Neural progenitor cell (in vitro differentiated cells): ENCODE measurements at regions not wholly inside any gene's neighbourhood (a gene's known extent, or its start where the extent isn't known, plus 50 kb on each side); places are given as distances from the start of the nearest gene placed in this dataset.
A peak's percentile ranks its signal among the peaks of the same experiment; 100 is the strongest.

Experiments
- DNase-seq: peaks from one replicate; pipeline ENCODE4 v3.0.0-alpha.2; 2016; ENCODE audit warnings: low spot score
- H2AFZ ChIP-seq: fragments of 200-600 bp; sonication (generic); replicated peaks from 2 replicates; pipeline ENCODE4 v1.6.1; 2016; ENCODE audit warnings: antibody characterized with exemption
- H3F3A ChIP-seq: fragments of 200-600 bp; sonication (generic); 2 replicates; pipeline ENCODE4 v1.6.1; 2016; ENCODE audit warnings: antibody characterized with exemption, low read depth
- H3K27ac ChIP-seq: fragments of 200-600 bp; sonication (generic); 2 replicates; pipeline ENCODE4 v1.5.1; 2016; ENCODE audit warnings: mild to moderate bottlenecking
- H3K27me3 ChIP-seq: fragments of 200-600 bp; sonication (generic); 2 replicates; pipeline ENCODE4 v1.6.1; 2016; ENCODE audit warnings: mild to moderate bottlenecking, moderate library complexity
- H3K36me3 ChIP-seq: fragments of 200-600 bp; sonication (generic); 2 replicates; pipeline ENCODE4 v1.5.1; 2016
- H3K4me1 ChIP-seq: fragments of 200-600 bp; sonication (generic); 2 replicates; pipeline ENCODE4 v1.6.1; 2016; ENCODE audit warnings: mixed run types
- H3K4me2 ChIP-seq: fragments of 200-600 bp; sonication (generic); 2 replicates; pipeline ENCODE4 v1.6.1; 2016
- H3K4me3 ChIP-seq: fragments of 200-600 bp; sonication (generic); 2 replicates; pipeline ENCODE4 v1.5.1; 2016
- H3K79me2 ChIP-seq: fragments of 200-600 bp; sonication (generic); 2 replicates; pipeline ENCODE4 v1.6.1; 2016; ENCODE audit warnings: low read depth
- H3K9ac ChIP-seq: fragments of 200-600 bp; sonication (generic); 2 replicates; pipeline ENCODE4 v1.6.1; 2016
- H3K9me3 ChIP-seq: fragments of 200-600 bp; sonication (generic); 2 replicates; pipeline ENCODE4 v1.5.1; 2016; ENCODE audit warnings: low read depth
- H4K20me1 ChIP-seq: fragments of 200-600 bp; sonication (generic); 2 replicates; pipeline ENCODE4 v1.6.1; 2016; ENCODE audit warnings: low read depth
- H3K27ac Mint-ChIP-seq: 3 replicates; pipeline ENCODE4 v1.8.0; 2021; ENCODE audit warnings: mixed read lengths
- H3K27me3 Mint-ChIP-seq: 2 replicates; pipeline ENCODE4 v1.8.0; 2022; ENCODE audit warnings: low read depth, mild to moderate bottlenecking, inconsistent platforms, moderate library complexity, mixed read lengths; ENCODE audit not compliant: insufficient read depth
- H3K36me3 Mint-ChIP-seq: 3 replicates; pipeline ENCODE4 v1.8.0; 2021; ENCODE audit warnings: mixed read lengths
- H3K4me1 Mint-ChIP-seq: 3 replicates; pipeline ENCODE4 v1.8.0; 2021; ENCODE audit warnings: mixed read lengths
- H3K4me3 Mint-ChIP-seq: 3 replicates; pipeline ENCODE4 v1.8.0; 2021; ENCODE audit warnings: mild to moderate bottlenecking, moderate library complexity, mixed read lengths
- H3K9me3 Mint-ChIP-seq: 3 replicates; pipeline ENCODE4 v1.8.0; 2020; ENCODE audit warnings: mixed read lengths
- CTCF ChIP-seq: fragments of 200-600 bp; sonication (generic); IDR thresholded peaks from 2 replicates; pipeline ENCODE4 v1.5.1; 2017; ENCODE audit warnings: antibody characterized with exemption, mild to moderate bottlenecking
- EZH2 ChIP-seq: fragments of 200-600 bp; sonication (generic); IDR thresholded peaks from 2 replicates; pipeline ENCODE4 v1.6.1; 2017; ENCODE audit warnings: antibody characterized with exemption, mild to moderate bottlenecking, moderate library complexity
- EZH2phosphoT487 ChIP-seq: fragments of 200-600 bp; sonication (generic); IDR thresholded peaks from 2 replicates; pipeline ENCODE4 v1.6.1; 2017; ENCODE audit warnings: antibody characterized with exemption

- Histone ChIP-seq H3K9ac (no peak overlapping the region), H3K4me2 (no peak overlapping the region), H4K20me1 (peaks cover 10% of the 10 kb centered on the region), H3K4me1 (peaks cover 12% of the 10 kb centered on the region), H3K79me2 (no peaks in the 10 kb centered on the region), H3K9me3 (no peaks in the 10 kb centered on the region), H3K27ac (no peak overlapping the region), H3K36me3 (no peaks in the 10 kb centered on the region), H3F3A (peaks cover 23% of the 10 kb centered on the region), H3K27me3 (peaks cover 45% of the 10 kb centered on the region), H3K4me3 (no peak overlapping the region), H2AFZ (no peak overlapping the region)
- H3K4me1 Mint-ChIP-seq, result peaks cover 46% of the 10 kb centered on the region
- no peak for DNase-seq
- H3K4me3 Mint-ChIP-seq, result peak overlapping the region; percentile 5
- no peak for TF ChIP-seq EZH2
- TF ChIP-seq EZH2phosphoT487, result no peak
- no peak for TF ChIP-seq CTCF
- H3K27me3 Mint-ChIP-seq, result peaks cover 9% of the 10 kb centered on the region
- peaks cover 11% of the 10 kb centered on the region for H3K36me3 Mint-ChIP-seq
- H3K9me3 Mint-ChIP-seq, result peaks cover 29% of the 10 kb centered on the region
- H3K27ac Mint-ChIP-seq, result peak overlapping the region; percentile 98
Observed at GRCh38 chr4:123507376-123507775, 110.8 kb downstream of the SPRY1 start.

GRCh38 chr4:123510221-123510620 is 113.6 kb downstream of the SPRY1 start:
- no peak for DNase-seq
- peaks cover 9% of the 10 kb centered on the region for H3K36me3 Mint-ChIP-seq
- Histone ChIP-seq H2AFZ (no peak overlapping the region), H3K36me3 (no peaks in the 10 kb centered on the region), H3K27ac (no peak overlapping the region), H3K4me1 (peaks cover 3% of the 10 kb centered on the region), H3K79me2 (no peaks in the 10 kb centered on the region), H3K9ac (no peak overlapping the region), H3K4me2 (no peak overlapping the region), H3K27me3 (peaks cover 27% of the 10 kb centered on the region), H3K9me3 (no peaks in the 10 kb centered on the region), H3F3A (peaks cover 17% of the 10 kb centered on the region), H4K20me1 (peaks cover 10% of the 10 kb centered on the region), H3K4me3 (no peak overlapping the region)
- H3K27me3 Mint-ChIP-seq, result peaks cover 7% of the 10 kb centered on the region
- no peak for TF ChIP-seq CTCF
- no peak for TF ChIP-seq EZH2
- TF ChIP-seq EZH2phosphoT487, result no peak
- H3K4me3 Mint-ChIP-seq, result no peak overlapping the region
- no peak overlapping the region for H3K27ac Mint-ChIP-seq
- peaks cover 42% of the 10 kb centered on the region for H3K9me3 Mint-ChIP-seq
- peaks cover 33% of the 10 kb centered on the region for H3K4me1 Mint-ChIP-seq

GRCh38 chr4:123510659-123511058 is 114.1 kb downstream of the SPRY1 start:
- Mint-ChIP-seq H3K4me3 (no peak overlapping the region), H3K27me3 (peaks cover 7% of the 10 kb centered on the region), H3K9me3 (peaks cover 42% of the 10 kb centered on the region), H3K27ac (peak overlapping the region; percentile 24), H3K4me1 (peaks cover 30% of the 10 kb centered on the region), H3K36me3 (peaks cover 10% of the 10 kb centered on the region)
- no peaks in the 10 kb centered on the region for H3K9me3 ChIP-seq
- no peak for DNase-seq
- no peak overlapping the region for H3K4me2 ChIP-seq
- H2AFZ ChIP-seq, result no peak overlapping the region
- H3K27ac ChIP-seq, result no peak overlapping the region
- H3F3A ChIP-seq, result peaks cover 13% of the 10 kb centered on the region
- H3K4me1 ChIP-seq, result peaks cover 3% of the 10 kb centered on the region
- no peak overlapping the region for H3K4me3 ChIP-seq
- H3K36me3 ChIP-seq, result no peaks in the 10 kb centered on the region
- TF ChIP-seq EZH2phosphoT487 (no peak), CTCF (no peak), EZH2 (no peak)
- H3K79me2 ChIP-seq, result no peaks in the 10 kb centered on the region
- peaks cover 10% of the 10 kb centered on the region for H4K20me1 ChIP-seq
- H3K27me3 ChIP-seq, result peaks cover 23% of the 10 kb centered on the region
- H3K9ac ChIP-seq, result no peak overlapping the region
